22Rv1 (cell line): ENCODE measurements at regions not wholly inside any gene's neighbourhood (a gene's known extent, or its start where the extent isn't known, plus 50 kb on each side); places are given as distances from the start of the nearest gene placed in this dataset.

Experiments
- CTCF ChIP-seq: fragments of 450-650 bp; IDR thresholded peaks from 2 replicates; pipeline ENCODE4 v1.5.1; 2017; ENCODE audit warnings: mild to moderate bottlenecking
- ZFX ChIP-seq: fragments of 450-650 bp; IDR thresholded peaks from 2 replicates; pipeline ENCODE4 v1.6.1; 2017; ENCODE audit warnings: antibody characterized with exemption, borderline replicate concordance

GRCh38 chr14:27566843-27567382 lies 969.1 kb upstream of the NOVA1 start:
- TF ChIP-seq CTCF (no peak), ZFX (no peak)
